GM21526 (cell line): ENCODE measurements at regions not wholly inside any gene's neighbourhood (a gene's known extent, or its start where the extent isn't known, plus 50 kb on each side); places are given as distances from the start of the nearest gene placed in this dataset.

Experiments used
- ATAC-seq: cut with Tn5 transposase; IDR thresholded peaks from one replicate; pipeline ENCODE4 v1.9.1; 2021; ENCODE audit warnings: moderate library complexity; ENCODE audit not compliant: unreplicated experiment, low FRiP score

- no peak for ATAC-seq
Measured at GRCh38 chr3:106862067-106862466, 515.2 kb upstream of the CCDC54 start.

GRCh38 chr3:106877627-106878026, 499.6 kb upstream of the CCDC54 start:
- ATAC-seq: no peak

- ATAC-seq: no peak
Measured at GRCh38 chr3:106880206-106880605, 497.0 kb upstream of the CCDC54 start.

GRCh38 chr3:106881186-106881585, 496.1 kb upstream of the CCDC54 start:
- ATAC-seq: no peak

GRCh38 chr3:106882297-106882696, 494.9 kb upstream of the CCDC54 start:
- ATAC-seq: no peak

- ATAC-seq: no peak
Measured at GRCh38 chr3:106906074-106906473, 471.2 kb upstream of the CCDC54 start.

GRCh38 chr3:106908181-106908938, 468.9 kb upstream of the CCDC54 start:
- no peak for ATAC-seq

- no peak for ATAC-seq
Measured at GRCh38 chr3:106913111-106913698, 464.0 kb upstream of the CCDC54 start.

- no peak for ATAC-seq
Measured at GRCh38 chr3:106913966-106914365, 463.3 kb upstream of the CCDC54 start.

GRCh38 chr3:106920609-106921008, 456.6 kb upstream of the CCDC54 start:
- no peak for ATAC-seq

- ATAC-seq: no peak
Measured at GRCh38 chr3:106929081-106929480, 448.2 kb upstream of the CCDC54 start.

- no peak for ATAC-seq
Measured at GRCh38 chr3:106930086-106930485, 447.2 kb upstream of the CCDC54 start.

GRCh38 chr3:106931904-106932303, 445.3 kb upstream of the CCDC54 start:
- ATAC-seq: no peak

GRCh38 chr3:106936337-106936736, 440.9 kb upstream of the CCDC54 start:
- ATAC-seq: no peak

- ATAC-seq: no peak
Measured at GRCh38 chr3:106942051-106942450, 435.2 kb upstream of the CCDC54 start.

- no peak for ATAC-seq
Measured at GRCh38 chr3:106943071-106943470, 434.2 kb upstream of the CCDC54 start.

- no peak for ATAC-seq
Measured at GRCh38 chr3:106945435-106945834, 431.8 kb upstream of the CCDC54 start.

GRCh38 chr3:106946866-106947265, 430.4 kb upstream of the CCDC54 start:
- no peak for ATAC-seq

GRCh38 chr3:106957029-106957428, 420.2 kb upstream of the CCDC54 start:
- no peak for ATAC-seq

- ATAC-seq: no peak
Measured at GRCh38 chr3:106962993-106963392, 414.2 kb upstream of the CCDC54 start.

GRCh38 chr3:106963442-106963841, 413.8 kb upstream of the CCDC54 start:
- ATAC-seq: no peak

- ATAC-seq: no peak
Measured at GRCh38 chr3:106965307-106965706, 411.9 kb upstream of the CCDC54 start.
